BJ (cell line): ENCODE measurements at regions not wholly inside any gene's neighbourhood (a gene's known extent, or its start where the extent isn't known, plus 50 kb on each side); places are given as distances from the start of the nearest gene placed in this dataset.
"Not testable (repeated sequence)": the region's sequence is repeated elsewhere in the genome, so short reads cannot be mapped to it uniquely, and the experiment has no call there.

Experiments used
- CTCF ChIA-PET: fragments of 350-600 bp; formaldehyde crosslinking; extraction: SDS; loops from one replicate; lab custom pipeline; 2021; ENCODE audit warnings: antibody characterized with exemption, inconsistent platforms; lab: Yijun Ruan, JAX
- POLR2A ChIA-PET: fragments of 300-600 bp; sonication (Branson Sonifier 250); formaldehyde crosslinking; extraction: SDS; loops from one replicate; lab custom pipeline; 2021; ENCODE audit warnings: antibody characterized with exemption; lab: Charles Lee
- DNase-seq: peaks from one replicate; pipeline ENCODE4 v3.0.0-alpha.2; 2011; ENCODE audit warnings: low read depth
- H3K27me3 ChIP-seq: 2 replicates; pipeline ENCODE4 v1.6.0; 2011; ENCODE audit warnings: low read length; ENCODE audit not compliant: control insufficient read depth, insufficient read depth
- H3K36me3 ChIP-seq: 2 replicates; pipeline ENCODE4 v1.5.1; 2011; ENCODE audit warnings: low read length; ENCODE audit not compliant: control insufficient read depth, insufficient read depth
- H3K4me3 ChIP-seq: 2 replicates; pipeline ENCODE4 v1.5.1; 2011; ENCODE audit warnings: low read depth, mild to moderate bottlenecking, control low read depth, low read length
- TF ChIP-seq, protein P1 (sequence below): IDR thresholded peaks from 2 replicates; pipeline ENCODE4 v1.5.1; 2011; ENCODE audit warnings: low read depth, mild to moderate bottlenecking, control low read depth, inconsistent platforms, low read length, moderate library complexity; ENCODE audit not compliant: insufficient read depth

DNA sequence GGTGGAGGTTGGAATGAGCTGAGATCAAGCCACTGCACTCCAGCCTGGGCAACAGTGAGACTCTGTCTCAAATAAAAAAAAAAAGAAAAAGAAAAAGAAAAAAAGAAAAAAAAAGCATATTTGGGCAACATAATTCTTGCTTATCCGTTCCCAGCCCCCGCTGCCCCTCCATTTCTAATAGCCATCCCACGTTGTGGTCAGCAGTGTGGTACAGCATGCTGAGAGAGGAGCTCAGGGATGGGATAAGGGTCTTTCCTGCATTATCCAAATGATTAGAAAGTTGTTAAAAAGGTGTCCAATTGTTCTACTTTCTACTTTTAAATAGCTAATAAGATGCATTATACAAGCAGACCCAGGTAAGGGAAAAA, 104.9 kb upstream of the ZNF92 start:
- no peak for DNase-seq
- TF ChIP-seq, protein P1, sequence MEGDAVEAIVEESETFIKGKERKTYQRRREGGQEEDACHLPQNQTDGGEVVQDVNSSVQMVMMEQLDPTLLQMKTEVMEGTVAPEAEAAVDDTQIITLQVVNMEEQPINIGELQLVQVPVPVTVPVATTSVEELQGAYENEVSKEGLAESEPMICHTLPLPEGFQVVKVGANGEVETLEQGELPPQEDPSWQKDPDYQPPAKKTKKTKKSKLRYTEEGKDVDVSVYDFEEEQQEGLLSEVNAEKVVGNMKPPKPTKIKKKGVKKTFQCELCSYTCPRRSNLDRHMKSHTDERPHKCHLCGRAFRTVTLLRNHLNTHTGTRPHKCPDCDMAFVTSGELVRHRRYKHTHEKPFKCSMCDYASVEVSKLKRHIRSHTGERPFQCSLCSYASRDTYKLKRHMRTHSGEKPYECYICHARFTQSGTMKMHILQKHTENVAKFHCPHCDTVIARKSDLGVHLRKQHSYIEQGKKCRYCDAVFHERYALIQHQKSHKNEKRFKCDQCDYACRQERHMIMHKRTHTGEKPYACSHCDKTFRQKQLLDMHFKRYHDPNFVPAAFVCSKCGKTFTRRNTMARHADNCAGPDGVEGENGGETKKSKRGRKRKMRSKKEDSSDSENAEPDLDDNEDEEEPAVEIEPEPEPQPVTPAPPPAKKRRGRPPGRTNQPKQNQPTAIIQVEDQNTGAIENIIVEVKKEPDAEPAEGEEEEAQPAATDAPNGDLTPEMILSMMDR: no peak
- Histone ChIP-seq H3K27me3 (peaks cover 3% of the 10 kb centered on the region; the same call in 1 of the 2 replicates), H3K36me3 (no peaks in the 10 kb centered on the region), H3K4me3 (no peak overlapping the region)
- ChIA-PET CTCF (no interaction called here), POLR2A (no interaction called here)

DNA sequence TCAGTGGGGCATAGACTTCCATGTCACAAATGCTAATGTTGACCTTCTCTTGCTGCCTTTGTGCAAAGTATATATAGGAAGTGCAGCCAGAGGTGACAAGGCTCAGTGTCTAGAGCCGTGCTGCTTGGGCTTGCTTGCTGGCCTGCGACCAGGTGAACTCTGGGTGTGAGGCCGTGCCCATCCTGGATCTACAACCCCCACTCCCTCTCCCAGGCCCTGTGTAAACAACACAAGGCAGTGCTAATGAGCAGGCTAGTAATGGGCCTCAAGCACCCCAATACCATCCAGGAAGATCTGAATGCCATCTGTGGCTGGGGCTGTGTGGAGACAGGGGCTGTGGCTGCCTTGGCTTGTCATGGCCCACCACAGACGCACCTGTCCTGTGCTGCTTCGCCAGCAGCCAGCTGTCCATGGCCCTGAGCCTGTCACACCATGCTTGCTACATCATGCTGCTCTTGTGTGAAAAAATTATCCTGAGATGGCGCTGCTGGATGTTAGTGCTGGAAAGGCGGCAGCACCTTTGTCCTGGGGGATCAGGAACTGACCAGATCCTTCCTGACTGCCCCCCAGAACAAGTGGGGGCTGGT, 107.6 kb upstream of the ZNF92 start:
- no peak overlapping the region for H3K4me3 ChIP-seq
- ChIA-PET POLR2A (no interaction called here), CTCF (no interaction called here)
- peaks cover 3% of the 10 kb centered on the region; the same call in 1 of the 2 replicates for H3K27me3 ChIP-seq
- H3K36me3 ChIP-seq: no peaks in the 10 kb centered on the region
- TF ChIP-seq, protein P1: no peak
- no peak for DNase-seq

DNA sequence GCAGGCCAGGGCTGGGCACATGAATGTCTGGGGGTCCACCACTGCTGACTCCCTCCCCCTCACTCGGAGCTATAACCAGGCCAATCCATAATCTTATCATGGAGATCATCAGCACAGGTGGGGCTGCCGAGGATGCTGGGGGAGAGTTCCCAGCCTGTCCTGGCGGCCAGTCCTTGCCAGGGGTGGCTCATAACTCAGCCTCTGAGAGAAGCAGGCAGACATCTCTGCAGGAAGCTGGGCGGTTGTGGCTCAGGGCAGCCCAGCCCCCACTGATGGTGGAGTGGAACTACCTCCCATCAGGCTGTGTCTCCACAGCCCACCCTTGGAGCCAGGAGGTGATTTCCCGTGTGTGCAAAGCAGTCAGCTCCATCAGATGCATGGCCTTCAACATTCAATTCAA, 109.4 kb upstream of the ZNF92 start:
- no peaks in the 10 kb centered on the region for H3K36me3 ChIP-seq
- H3K4me3 ChIP-seq: no peak overlapping the region
- no peak for DNase-seq
- peaks cover 1% of the 10 kb centered on the region; the same call in 1 of the 2 replicates for H3K27me3 ChIP-seq
- ChIA-PET POLR2A (no interaction called here), CTCF (no interaction called here)
- TF ChIP-seq, protein P1: no peak

DNA sequence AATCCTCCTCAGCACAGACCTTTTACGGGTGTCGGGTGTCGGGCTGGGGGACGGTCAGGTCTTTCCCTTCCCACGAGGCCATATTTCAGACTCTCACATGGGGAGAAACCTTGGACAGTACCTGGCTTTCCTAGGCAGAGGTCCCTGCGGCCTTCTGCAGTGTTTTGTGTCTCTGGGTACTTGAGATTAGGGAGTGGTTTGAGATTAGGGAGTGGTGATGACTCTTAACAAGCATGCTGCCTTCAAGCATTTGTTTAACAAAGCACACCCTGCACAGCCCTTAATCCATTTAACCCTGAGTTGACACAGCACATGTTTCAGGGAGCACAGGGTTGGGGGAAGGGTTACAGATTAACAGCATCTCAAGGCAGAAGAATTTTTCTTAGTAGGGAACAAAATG, 113.0 kb upstream of the ZNF92 start:
- H3K4me3 ChIP-seq, H3K36me3 ChIP-seq, DNase-seq, CTCF ChIA-PET, H3K27me3 ChIP-seq, POLR2A ChIA-PET: not testable (repeated sequence)

DNA sequence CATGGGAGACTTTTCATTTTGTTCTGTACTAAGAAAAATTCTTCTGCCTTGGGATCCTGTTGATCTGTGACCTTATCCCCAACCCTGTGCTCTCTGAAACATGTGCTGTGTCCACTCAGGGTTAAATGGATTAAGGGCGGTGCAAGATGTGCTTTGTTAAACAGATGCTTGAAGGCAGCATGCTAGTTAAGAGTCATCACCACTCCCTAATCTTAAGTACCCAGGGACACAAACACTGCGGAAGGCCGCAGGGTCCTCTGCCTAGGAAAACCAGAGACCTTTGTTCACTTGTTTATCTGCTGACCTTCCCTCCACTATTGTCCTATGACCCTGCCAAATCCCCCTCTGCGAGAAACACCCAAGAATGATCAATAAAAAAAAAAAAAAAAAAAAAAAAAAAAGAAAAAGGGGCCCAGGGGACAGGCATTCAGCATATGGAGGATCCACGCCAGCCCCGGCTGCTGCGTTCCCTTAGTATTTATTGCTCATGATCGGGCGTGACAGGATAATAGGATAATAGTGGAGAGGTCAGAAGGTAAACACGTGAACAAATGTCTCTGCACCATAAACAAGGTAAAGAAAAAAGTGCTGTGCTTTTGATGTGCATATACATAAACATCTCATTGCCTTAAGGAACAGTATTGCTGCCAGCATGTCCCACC, 113.7 kb upstream of the ZNF92 start:
- DNase-seq, H3K27me3 ChIP-seq, H3K4me3 ChIP-seq, POLR2A ChIA-PET, CTCF ChIA-PET, H3K36me3 ChIP-seq: not testable (repeated sequence)

DNA sequence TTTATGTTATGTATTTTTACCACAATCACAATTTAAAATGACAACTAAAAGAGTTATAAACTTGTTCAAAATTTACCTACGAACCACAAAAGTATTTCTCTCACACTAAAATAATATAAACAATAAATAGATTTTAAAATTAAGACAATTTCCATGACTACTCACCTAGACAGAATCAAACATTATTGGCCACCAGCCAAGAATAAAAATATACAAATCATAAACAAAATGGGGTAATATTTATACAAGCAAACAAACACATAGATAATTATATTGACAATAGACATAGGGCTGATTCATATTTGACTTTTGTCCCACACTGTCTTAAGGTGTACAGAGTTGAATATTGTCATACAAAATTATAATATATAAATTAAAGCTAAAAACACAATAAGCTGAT, 119.6 kb upstream of the ZNF92 start:
- CTCF ChIA-PET: no interaction called here
- DNase-seq: no peak
- TF ChIP-seq, protein P1: no peak
- no peaks in the 10 kb centered on the region for H3K36me3 ChIP-seq
- no peaks in the 10 kb centered on the region; the same call in 1 of the 2 replicates for H3K27me3 ChIP-seq
- H3K4me3 ChIP-seq: no peak overlapping the region
- POLR2A ChIA-PET: no interaction called here
